ENCODE measurements at regions not wholly inside any gene's neighbourhood (a gene's known extent, or its start where the extent isn't known, plus 50 kb on each side); places are given as distances from the start of the nearest gene placed in this dataset.

DNA sequence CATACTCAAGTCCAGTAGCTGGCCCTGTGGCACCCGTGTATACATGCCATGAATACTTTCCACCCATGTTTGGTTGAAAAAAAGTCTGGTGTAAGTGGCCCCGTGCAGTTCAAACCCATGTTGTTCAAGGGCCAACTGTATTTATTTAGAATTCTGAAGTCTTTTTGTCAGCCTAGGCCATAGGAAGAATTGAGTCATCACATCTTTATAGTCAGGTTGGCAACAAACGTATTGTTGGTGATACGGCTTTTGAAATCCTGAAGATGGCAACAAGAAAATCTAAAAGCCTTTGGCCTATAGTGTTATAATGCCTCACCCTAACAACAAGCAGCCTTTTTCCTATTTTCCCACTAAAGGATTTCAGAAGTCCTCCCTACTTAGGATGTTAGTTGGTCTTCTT is 363.6 kb downstream of the PLPP3 start:
- intact Hi-C loops (cut with DNase I) = no loop called here
- no peak for DNase-seq

DNA sequence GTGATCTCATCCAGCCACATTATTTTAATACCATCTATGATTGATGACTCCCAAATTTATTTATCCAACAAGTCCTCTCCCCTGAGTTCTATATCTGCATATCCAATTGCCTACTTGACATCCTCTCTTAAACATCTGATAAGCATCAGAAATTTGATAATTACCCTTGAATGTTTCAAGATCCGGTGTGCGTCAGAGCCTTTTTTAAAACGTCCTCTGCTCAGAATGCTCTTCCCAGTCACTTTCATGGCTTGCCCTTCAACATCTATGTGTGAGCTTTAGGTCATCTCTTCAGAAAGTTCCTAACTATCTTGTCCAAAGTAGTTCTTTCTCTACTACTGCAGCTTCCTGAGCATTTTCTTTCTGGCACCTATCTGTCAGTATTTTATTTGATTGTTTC is 364.3 kb downstream of the PLPP3 start:
- no peak for DNase-seq
- intact Hi-C loops (cut with DNase I) = no loop called here

DNA sequence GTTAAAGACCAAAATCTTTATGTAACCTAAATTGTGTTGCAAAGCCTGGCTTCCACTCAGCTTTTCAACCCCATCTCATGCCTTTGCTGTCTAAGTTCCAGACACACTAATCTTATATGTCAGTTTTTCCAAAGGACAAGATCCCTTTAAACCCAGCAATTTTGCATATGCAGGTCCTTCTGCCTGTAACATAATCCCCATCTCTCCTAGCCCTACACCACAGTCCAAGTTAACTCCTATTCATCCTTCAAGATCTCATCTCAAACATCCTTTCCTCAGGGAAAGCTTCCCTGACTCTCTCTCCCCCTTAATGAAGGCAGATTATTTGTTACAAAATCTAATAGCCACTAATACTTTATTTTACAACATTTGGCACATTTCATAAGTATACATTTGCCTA is 366.3 kb downstream of the PLPP3 start:
- no peak for DNase-seq
- intact Hi-C loops (cut with DNase I) = no loop called here

DNA sequence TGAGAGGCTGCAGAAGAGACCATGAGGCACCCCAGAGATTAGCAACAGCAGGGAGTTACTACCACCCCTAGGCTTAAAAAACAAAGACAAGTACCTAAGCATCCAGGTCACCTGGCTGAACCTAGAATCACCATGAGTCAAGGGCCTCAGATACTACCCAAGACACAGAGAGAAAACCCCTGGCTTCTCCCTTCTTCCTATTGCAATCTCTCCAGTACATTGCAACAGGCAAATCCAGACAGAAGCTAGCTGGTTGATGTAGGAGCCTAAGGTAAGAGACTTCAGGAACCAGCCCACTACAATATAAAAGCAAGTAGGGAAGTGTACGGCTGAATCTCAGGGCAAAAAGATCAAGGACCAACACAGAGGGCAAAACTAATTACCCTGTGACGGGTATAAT is 367.2 kb downstream of the PLPP3 start:
- DNase-seq = no peak
- intact Hi-C loops (cut with DNase I) = no loop called here

DNA sequence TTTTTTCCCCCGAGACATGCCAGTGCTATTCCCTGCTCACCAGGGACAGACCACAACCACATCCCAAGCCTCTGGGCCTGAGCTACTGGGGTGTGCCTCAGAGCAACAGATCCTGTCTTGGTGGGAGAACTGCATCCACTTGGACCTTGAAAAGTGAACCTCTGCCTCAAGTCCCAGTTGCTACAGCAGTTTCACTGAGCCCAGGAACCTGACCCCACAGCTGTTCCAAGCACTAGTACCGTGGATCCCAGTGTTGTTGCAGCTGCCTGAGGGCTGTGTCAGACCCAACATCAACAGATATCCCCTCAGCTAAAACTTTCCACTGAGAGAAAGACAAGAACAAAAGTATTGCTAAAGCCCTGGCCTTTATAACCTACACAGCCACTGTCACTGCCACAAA is 373.0 kb downstream of the PLPP3 start:
- intact Hi-C loops (cut with DNase I) = no loop called here
- DNase-seq = no peak

DNA sequence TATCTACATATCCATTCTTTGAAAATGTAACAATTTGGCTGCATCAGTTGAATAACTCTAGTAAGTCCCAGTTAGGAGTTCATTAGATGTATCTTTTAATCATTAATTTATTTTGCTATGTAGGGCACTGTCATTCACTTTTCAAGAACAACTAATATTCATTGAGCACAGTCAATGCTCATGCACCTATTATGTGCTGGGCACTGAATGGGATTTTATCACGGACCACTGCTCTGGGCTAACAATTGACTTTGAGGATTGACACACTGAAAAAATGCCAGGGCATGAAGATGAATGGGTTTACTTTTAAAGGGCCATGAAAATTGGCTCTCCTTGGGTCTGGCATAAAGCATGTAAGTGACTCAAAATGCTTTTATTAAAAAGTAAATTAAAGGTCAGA is 375.2 kb downstream of the PLPP3 start:
- DNase-seq = no peak
- intact Hi-C loops (cut with DNase I) = no loop called here

DNA sequence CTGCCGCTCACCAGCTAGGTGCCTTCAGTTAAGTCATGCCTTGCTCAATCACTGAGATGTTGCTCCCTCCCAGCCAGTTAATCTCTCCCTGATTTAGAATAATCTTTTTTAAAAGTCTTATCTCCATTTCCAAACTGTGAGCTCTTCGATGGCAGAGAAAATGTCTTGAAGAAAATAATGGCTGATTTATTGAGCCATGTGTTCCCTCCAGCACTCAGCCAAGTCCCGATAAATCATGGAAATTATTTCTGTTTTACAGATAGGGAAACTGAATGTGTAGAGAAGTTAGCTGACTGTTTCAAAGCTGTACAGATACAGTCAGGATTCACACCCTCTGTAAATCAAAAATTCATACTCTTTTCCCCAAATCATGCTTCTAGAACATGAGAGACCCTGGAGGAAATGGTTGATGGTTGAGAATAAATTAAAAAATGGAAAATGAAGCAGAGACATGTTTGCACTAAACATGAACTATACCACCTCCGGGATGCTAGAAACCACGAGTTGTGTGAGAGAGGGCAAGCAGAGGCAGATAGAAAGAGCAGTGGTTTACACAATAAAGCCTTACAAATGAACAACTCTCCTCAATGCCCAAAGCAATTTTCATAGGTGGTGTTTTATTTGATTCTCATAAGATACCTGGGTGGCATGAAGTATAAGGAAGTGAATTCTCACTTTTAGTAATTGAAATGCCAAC is 376.4 kb downstream of the PLPP3 start:
- no peak for DNase-seq
- intact Hi-C loops (cut with DNase I) = no loop called here

DNA sequence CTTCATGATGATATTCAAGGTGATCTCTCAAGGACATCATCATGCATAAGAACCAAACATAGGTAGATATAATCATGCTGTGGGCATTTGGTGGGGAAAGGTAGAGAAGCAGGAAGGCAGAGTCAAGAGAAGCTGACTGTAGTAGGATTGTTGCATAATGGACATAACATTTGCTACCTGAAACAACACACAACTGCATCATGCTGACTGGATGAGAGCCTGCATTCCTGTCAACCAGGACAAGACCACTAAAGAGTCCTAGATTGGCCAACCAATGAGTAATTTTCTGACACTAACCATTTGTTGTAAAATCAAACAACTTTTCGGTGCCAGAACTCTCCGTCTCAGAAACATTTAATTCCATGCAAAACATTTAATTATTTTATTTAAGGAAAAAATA is 377.2 kb downstream of the PLPP3 start:
- intact Hi-C loops (cut with DNase I) = no loop called here
- DNase-seq = no peak

DNA sequence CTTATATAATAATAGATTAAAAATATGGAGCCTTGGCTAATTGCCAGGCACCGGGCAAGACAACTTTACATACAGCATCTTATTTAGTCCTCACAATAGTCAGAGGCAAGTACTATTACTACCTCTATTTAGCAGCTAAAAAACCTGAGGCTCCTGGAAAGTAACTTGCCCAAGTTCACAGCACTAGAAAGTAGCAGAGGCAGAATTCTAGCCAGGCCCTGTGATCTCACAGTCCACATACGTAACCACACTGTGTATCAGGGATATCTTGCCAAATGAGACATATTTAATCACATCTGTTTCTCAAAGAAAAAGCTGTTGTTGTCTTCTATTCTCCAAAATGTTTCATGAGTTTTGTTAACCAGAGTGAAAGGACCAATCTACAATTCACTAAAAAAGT is 378.5 kb downstream of the PLPP3 start:
- intact Hi-C loops (cut with DNase I) = no loop called here

DNA sequence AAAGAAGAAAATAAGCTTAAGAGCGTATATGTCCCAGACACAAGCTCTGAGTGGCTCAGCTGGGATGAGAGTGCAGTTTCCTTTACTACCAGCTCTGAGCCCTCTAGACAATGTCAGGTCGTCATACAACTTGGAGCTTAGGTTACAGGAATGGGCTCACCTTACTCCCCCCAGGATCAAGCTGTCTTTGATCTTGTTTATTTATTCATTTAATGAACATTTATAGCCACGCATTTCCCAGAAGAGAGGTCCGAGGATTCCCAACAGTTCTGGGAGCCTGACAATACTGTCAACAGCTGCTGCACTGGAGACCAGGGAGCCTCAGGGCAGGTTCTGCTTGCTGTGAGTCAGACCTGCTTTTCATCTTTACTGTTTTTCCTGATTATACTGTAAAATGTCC is 378.9 kb downstream of the PLPP3 start:
- intact Hi-C loops (cut with DNase I) = no loop called here
- DNase-seq = no peak

More for the DNA sequence above, 378.5 kb downstream of the PLPP3 start:
- DNase-seq = no peak

DNA sequence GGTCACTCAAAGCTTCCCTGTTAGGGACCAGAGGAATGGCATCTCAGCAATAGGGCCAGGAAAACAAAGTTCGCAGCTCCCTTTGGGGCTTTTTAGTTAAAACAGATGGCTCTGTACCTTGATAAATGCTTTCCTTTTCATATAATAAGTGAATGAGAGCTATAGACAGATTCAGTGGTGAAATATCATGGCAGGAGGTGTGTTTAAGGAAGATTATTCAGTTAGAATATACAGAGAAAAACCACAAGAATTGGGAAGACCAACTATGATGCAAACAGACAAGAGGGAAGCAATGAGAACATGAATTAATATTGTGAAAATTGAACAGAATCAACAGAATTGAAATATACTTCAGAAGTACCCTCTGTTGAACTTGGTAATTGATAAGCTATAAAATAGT is 379.4 kb downstream of the PLPP3 start:
- intact Hi-C loops (cut with DNase I) = no loop called here

DNA sequence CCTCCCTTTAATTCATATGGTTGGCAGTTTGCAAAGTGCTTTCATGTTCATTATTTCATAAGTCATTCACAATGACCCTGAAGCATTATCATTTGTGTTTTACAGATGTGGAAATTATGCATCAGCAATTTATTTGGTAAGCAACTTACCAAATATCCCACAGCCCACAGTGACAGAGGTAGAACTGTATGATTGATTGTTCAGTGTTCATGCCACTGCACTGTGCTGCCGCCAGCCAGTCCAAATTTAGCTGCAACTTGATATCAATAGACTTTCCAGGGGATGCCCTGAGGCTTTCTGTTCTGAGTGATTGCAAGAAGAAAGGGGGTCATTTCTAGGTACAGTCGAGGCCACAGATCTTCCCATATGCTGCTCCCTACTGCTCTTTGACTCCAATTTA is 380.3 kb downstream of the PLPP3 start:
- intact Hi-C loops (cut with DNase I) = no loop called here
- no peak for DNase-seq

More for the DNA sequence above, 379.4 kb downstream of the PLPP3 start:
- DNase-seq = no peak

DNA sequence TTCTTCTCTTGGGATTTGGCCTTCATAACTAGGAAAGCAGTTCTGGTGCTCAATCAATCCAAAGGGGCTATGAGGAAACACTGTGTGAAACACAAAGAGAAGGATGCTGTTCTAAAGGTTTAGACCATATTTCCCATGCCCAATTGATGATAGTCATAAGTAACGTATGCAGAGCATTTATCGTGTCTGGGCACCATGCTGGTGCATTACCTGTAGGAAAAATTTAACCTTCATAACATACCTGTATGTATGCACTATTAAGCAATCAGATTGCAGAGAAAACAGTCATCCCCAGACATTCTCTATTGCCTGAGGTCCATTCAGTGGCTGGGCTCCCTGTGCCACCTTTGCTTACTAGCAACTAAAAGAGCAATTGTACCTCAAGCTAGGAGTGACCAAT is 381.4 kb downstream of the PLPP3 start:
- DNase-seq = no peak
- intact Hi-C loops (cut with DNase I) = no loop called here

DNA sequence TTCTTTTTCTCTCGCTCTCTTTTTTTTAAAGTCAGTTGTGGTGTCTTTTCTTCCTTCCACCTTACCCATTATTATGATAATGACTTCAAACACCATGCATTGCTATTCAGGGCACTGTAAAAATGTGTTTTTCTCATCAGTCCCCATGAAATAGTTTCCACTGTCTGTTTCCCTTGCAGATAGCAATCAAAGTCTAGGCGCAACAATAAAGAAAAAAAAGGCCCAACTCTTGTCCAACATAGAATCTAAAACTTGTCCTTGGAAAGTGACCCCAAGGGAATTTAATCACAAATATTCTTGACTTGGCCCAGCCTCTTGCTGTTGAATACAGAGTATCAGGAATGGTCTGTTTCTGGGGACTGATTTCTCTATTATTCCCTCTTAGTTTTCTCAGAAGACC is 382.5 kb downstream of the PLPP3 start:
- intact Hi-C loops (cut with DNase I) = no loop called here

DNA sequence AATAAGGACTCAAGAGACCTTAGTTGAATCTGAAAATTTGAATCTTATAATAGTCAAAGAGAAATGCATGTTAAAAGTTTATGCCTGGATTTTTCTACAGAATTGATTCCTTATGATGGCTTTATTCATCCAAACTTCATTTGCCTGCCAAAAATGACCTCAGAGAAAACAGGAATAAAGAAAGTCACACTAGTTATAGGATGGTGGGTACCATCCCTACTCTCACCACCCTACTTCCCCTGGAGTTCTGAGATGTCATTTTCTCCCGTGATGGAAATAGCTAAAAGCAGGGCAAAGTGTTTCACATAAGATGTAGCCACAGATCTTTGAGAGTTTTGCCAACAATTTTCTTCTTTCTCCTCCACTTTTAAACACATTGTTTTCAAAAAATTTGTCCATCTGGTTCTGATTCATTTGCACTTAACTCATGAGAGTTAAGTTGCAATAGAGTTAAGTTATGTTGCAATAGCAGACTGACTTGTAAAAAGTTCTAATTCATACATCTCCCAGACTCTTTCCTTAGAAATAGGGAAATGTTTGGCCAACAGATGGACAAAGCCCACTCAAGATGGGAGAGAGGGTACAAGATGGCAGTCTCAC is 384.6 kb downstream of the PLPP3 start:
- intact Hi-C loops (cut with DNase I) = no loop called here
- no peak for DNase-seq

More for the DNA sequence above, 382.5 kb downstream of the PLPP3 start:
- DNase-seq = no peak

DNA sequence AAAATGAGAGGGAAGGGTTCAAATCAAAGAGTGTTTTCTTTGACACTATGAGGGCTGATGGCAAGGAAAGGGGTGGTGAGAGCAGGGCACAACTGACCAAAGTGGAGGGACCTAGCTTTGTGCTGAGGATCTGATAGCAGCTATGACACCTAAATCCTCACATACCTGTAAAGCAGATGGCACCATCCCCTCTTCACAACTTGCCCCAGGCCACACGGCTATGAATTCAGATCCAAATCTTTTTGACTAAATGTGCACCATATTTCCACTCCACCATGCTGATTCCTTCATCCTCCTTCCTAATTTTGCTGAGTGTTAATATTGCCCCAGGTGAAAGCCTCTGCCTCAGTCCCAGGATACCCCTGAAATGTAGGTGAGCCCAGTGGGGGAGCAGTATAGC is 385.7 kb downstream of the PLPP3 start:
- DNase-seq = no peak
- intact Hi-C loops (cut with DNase I) = no loop called here

DNA sequence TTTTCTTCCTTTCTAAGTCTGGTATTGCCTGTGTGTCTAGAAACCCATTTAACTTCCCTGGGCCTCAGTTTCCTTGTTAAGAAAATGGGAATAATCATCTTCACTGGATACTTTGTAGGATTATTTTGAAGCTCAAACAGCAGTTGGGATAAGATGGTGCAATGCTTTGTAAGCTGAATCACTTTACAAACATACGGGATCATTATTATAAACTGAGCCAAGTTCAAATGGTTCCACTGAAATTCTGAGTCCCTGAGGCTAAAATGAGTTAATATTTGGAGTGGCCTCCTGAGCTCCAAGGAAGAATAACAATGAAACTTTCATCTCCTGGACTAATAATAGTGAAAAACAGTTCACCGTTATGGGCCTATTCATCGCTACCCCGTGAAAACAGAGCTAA is 388.0 kb downstream of the PLPP3 start:
- DNase-seq = no peak

DNA sequence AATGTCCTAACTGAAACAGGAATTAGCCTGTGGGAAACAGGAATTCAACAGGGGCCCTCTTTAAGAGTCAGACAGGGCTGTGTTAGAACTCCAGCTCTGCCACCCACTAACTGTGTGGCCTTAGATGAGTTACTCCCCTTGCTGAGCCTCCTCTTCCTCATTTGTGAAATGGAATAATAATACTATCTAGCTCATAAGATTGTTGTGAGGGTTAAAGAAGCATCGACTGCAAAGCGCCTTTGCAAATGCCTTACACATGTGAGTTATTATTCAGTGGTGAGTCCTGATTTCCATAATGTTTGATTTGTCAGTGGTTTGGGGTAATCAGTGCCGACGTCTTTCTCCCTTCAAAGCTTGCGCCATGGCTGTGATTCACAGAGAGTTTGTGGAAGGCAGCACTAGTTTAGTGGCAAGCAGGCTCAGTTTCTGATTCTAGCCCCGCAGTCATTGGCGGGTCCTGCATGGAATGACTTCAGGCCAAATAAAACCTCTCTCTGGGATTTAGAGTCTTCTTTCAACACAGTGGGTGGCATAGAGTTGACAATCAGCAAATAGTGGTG is 388.5 kb downstream of the PLPP3 start:
- intact Hi-C loops (cut with DNase I) = no loop called here
- DNase-seq = no peak

More for the DNA sequence above, 388.0 kb downstream of the PLPP3 start:
- intact Hi-C loops (cut with DNase I) = no loop called here

DNA sequence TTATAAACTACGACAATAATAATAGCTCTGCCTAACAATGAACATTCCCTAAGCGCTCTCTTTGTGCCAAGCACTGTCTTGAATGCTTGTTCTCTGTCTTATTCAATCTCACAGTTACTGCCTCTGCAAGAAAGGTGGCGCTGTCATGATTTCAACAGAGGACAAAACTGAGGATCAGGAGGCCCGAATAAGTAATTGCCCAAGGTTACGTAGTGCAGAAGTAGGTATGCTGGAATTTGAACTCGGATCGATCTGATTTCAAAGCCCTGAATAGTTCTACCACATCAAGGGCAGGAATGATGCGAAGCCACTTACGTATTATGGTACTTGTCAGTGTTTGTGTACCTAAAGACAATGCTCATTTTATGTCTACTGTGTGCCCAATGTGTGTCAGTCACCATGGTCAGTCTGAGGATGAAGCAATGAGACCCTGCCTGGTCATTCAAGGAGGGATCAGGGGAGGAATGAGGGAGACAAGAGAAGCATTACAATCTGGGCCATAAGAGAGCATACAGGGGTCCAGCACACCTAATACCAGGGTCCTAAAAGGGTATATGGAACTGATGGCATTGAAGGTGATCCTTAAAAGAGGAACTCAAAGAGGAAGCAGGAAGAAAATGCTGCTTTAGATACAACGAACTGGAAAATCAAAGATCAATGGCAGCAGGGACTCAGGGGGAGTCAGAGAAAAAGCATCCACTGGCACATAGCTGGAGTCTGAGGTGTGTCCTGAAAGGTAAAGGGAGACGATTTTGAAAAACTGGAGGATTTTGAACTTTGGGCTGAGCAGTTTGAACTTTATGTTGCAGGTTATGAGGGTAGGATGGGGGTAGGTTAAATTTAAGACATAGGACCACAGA is 389.2 kb downstream of the PLPP3 start:
- intact Hi-C loops (cut with DNase I) = no loop called here
- DNase-seq = peak in 12 of 42 donors; percentile 5 to 47 (median 24)

DNA sequence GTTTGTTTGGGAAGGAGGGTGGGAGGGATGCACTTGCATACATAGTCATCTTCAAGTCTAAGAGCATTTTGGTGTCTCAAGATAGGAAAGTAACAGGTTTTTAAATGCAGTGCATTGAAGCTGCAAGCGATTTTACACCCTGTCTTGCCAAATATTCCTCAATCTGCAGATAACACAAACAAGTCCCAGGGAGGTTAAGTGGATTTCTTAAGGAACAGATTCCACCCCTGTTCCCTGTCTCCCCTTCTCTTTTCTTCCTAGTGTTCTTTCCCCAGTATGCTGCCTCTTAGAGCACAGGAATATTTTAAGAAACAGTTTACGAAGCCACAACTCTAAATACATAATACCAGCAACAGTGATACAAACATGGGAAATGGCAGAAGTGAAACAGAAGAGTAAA is 389.9 kb downstream of the PLPP3 start:
- intact Hi-C loops (cut with DNase I) = no loop called here
- no peak for DNase-seq
